Adrenal gland (tissue), 9 donors: ENCODE measurements at regions not wholly inside any gene's neighbourhood (a gene's known extent, or its start where the extent isn't known, plus 50 kb on each side); places are given as distances from the start of the nearest gene placed in this dataset.

ENCODE experiments used
- DNase-seq, 7 donors: peaks; one replicate each; pipeline ENCODE4 v3.0.0-alpha.2; 2019 to 2020
- H3K27ac ChIP-seq, 5 donors: fragments of 200-600 bp; sonication (generic) in 4 of 5; 1 replicate in 3 of 5; 2 replicates in 2 of 5; pipeline versions ENCODE4 v1.5.1 to v1.8.0; 2016 to 2020; ENCODE audit warnings: mild to moderate bottlenecking in 1 of 5
- H3K27me3 ChIP-seq: fragments of 200-600 bp; 2 replicates; pipeline ENCODE4 v1.8.0; 2021
- H3K36me3 ChIP-seq, 2 donors: fragments of 200-600 bp; replicated peaks in 1 of 2; 1 replicate in 1 of 2; 2 replicates in 1 of 2; pipeline versions ENCODE4 v1.5.1 to v1.8.0; 2018 to 2022
- H3K4me1 ChIP-seq, 2 donors: fragments of 200-600 bp; replicated peaks in 1 of 2; 1 replicate in 1 of 2; 2 replicates in 1 of 2; pipeline versions ENCODE4 v1.5.1 to v1.8.0; 2018 to 2021
- H3K4me3 ChIP-seq, 4 donors: fragments of 200-600 bp; sonication (generic) in 3 of 4; one replicate each; pipeline ENCODE4 v1.5.1; 2016 to 2018
- H3K9me3 ChIP-seq, 3 donors: fragments of 200-600 bp; sonication (generic) in 1 of 3; replicated peaks in 1 of 3; 1 replicate in 2 of 3; 2 replicates in 1 of 3; pipeline versions ENCODE4 v1.5.1 to v1.8.0; 2016 to 2021
- CTCF ChIP-seq, 6 experiments: fragments of 450-650 bp in 4 of 6; fragments of 200-600 bp in 2 of 6; sonication (generic) in 1 of 6; IDR thresholded peaks; 1 replicate in 5 of 6; 2 replicates in 1 of 6; pipeline versions ENCODE4 v1.5.1 to v1.8.0; 2016 to 2021; ENCODE audit warnings: antibody characterized with exemption in 6 of 6, mild to moderate bottlenecking in 2 of 6, moderate library complexity in 1 of 6
- POLR2A ChIP-seq, 2 donors: fragments of 450-650 bp; IDR thresholded peaks; one replicate each; pipeline ENCODE4 v1.6.1; 2017; ENCODE audit warnings: antibody characterized with exemption in 2 of 2, mild to moderate bottlenecking in 2 of 2, moderate library complexity in 1 of 2
- WGBS, 4 donors: extraction: QIAGEN DNeasy Blood & Tissue Kit in 2 of 4; methylation state at CpG; one replicate each; pipeline versions ENCODE4 v1.1.5 to v1.1.7; 2013 to 2017; 5-methylcytosine and 5-hydroxymethylcytosine counted together
- intact Hi-C, 2 donors: fragments of 100-400 bp; cut with DNase I; formaldehyde crosslinking; loops; one replicate each; pipeline versions ENCODE4 v1.14.1 to v1.15.0; 2022 to 2023
- donor health status: healthy with polysubstance abuse.
- donor health status: Bipolar disorder and iron deficiency.
- donor health status: DM: yes; HTN: yes; CAD: no.
- donor health status: DM: no; HTN: no; CAD: no.
- donor health status: DM: no; HTN: no; CAD: no.

- 59 to 79% (median 73%) methylated on average over 1 of the region's 1 CpG for WGBS, 4 donors
- intact Hi-C loops: no loop called here
- Histone ChIP-seq H3K36me3 (no peaks in the 10 kb centered on the region), H3K27me3 (no peaks in the 10 kb centered on the region), H3K9me3 (no peaks in the 10 kb centered on the region), H3K27ac (no peak overlapping the region), H3K4me3 (no peak overlapping the region), H3K4me1 (no peaks in the 10 kb centered on the region)
- DNase-seq: no peak
- TF ChIP-seq CTCF (IDR thresholded peaks at IDR 0.05): no peak
- TF ChIP-seq POLR2A (IDR thresholded peaks at IDR 0.05): no peak
Measured at GRCh38 chr5:4520559-4520958, 619.6 kb upstream of the ADAMTS16 start.

GRCh38 chr5:4523038-4523437 is 617.1 kb upstream of the ADAMTS16 start:
- no peak overlapping the region for H3K27ac ChIP-seq
- TF ChIP-seq CTCF (IDR thresholded peaks at IDR 0.05): no peak
- TF ChIP-seq POLR2A (IDR thresholded peaks at IDR 0.05): no peak

GRCh38 chr5:4531756-4532704 is 608.1 kb upstream of the ADAMTS16 start:
- DNase-seq: no peak
- no peaks in the 10 kb centered on the region for H3K36me3 ChIP-seq
- no peaks in the 10 kb centered on the region for H3K4me1 ChIP-seq
- no peak overlapping the region for H3K4me3 ChIP-seq
- H3K27ac ChIP-seq: no peak overlapping the region
- TF ChIP-seq CTCF (IDR thresholded peaks at IDR 0.05) (no peak), POLR2A (IDR thresholded peaks at IDR 0.05) (no peak)
- H3K27me3 ChIP-seq: no peaks in the 10 kb centered on the region
- H3K9me3 ChIP-seq: no peaks in the 10 kb centered on the region
- intact Hi-C loops: no loop called here
- WGBS, 4 donors: 59 to 75% (median 64%) methylated on average over 9 to 10 of the region's 10 CpGs

More at GRCh38 chr5:4523038-4523437, 617.1 kb upstream of the ADAMTS16 start:
- H3K9me3 ChIP-seq: no peaks in the 10 kb centered on the region
- no peaks in the 10 kb centered on the region for H3K27me3 ChIP-seq
- no peaks in the 10 kb centered on the region for H3K36me3 ChIP-seq
- WGBS, 4 donors: 69 to 71% (median 70%) methylated on average over 6 of the region's 6 CpGs
- H3K4me3 ChIP-seq: no peak overlapping the region
- intact Hi-C loops: no loop called here
- no peak for DNase-seq
- no peaks in the 10 kb centered on the region for H3K4me1 ChIP-seq

- no peaks in the 10 kb centered on the region for H3K27me3 ChIP-seq
- H3K27ac ChIP-seq: no peak overlapping the region
- H3K4me1 ChIP-seq: no peaks in the 10 kb centered on the region
- H3K4me3 ChIP-seq: no peak overlapping the region
- intact Hi-C loops: no loop called here
- no peak for DNase-seq
- WGBS, 4 donors: 74 to 87% (median 80%) methylated on average over 2 to 6 of the region's 6 CpGs
- H3K9me3 ChIP-seq: no peaks in the 10 kb centered on the region
- no peaks in the 10 kb centered on the region for H3K36me3 ChIP-seq
- TF ChIP-seq CTCF (IDR thresholded peaks at IDR 0.05): no peak
Measured at GRCh38 chr5:4532705-4533080, 607.4 kb upstream of the ADAMTS16 start.
